GM19452 (cell line): ENCODE measurements at regions not wholly inside any gene's neighbourhood (a gene's known extent, or its start where the extent isn't known, plus 50 kb on each side); places are given as distances from the start of the nearest gene placed in this dataset.

Experiments
- ATAC-seq: cut with Tn5 transposase; IDR thresholded peaks from one replicate; pipeline ENCODE4 v1.9.1; 2021; ENCODE audit not compliant: unreplicated experiment

DNA sequence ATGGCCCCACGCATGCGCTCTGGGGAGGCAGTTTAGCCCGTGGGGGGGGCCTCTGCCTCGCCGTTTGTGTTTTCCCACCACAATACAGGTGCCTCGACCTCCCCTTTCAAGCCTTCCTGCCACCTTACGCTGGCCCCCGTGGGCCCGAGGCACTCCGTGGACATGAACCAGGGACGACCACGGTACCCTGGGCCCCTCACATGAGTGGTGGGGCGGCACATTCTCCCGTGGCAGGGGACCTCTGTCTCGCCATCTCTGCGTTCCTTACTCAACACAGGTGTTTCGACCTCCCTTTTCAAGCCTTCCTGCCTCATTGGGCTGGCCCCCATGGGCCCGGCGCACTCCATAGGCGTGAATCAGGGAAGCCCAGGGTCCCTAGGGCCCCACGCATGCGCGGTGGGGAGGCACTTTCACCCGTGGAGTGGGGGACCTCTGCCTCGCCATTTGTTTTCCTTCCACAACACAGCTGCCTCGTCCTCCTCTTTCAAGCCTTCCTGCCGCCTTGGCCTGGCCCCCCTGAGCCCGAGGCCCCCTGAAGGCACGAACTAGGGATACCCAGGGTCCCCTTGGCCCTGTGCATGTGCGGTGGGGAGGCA is 339.5 kb downstream of the ALG10 start:
- no peak for ATAC-seq

DNA sequence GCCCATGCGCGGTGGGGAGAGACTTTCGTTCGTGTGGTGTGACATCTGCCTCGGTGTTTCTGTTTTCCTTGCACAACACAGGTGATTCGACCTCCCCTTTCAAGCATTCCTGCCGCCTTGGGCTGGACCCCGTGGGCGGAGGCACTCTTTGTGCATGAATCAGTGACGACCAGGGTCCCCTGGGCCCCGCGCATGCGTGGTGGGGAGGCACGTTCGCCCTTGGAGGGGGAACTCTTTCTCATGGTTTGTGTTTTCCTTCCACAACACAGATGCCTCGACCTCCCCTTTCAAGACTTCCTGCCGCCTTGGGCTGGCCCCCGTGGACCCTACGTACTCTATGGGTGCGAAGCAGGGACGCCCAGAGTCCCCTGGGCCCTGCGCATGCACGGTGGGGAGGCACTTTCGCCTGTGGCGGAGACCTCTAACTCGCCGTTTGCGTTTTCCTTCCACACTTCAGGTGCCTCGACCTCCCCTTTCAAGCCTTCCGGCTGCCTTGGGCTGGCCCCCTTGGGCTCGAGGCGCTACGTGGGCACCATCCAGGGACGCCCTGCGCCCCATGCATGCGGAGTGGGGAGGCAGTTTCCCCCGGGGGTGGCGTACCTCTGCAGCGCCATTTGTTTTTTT is 340.9 kb downstream of the ALG10 start:
- no peak for ATAC-seq

DNA sequence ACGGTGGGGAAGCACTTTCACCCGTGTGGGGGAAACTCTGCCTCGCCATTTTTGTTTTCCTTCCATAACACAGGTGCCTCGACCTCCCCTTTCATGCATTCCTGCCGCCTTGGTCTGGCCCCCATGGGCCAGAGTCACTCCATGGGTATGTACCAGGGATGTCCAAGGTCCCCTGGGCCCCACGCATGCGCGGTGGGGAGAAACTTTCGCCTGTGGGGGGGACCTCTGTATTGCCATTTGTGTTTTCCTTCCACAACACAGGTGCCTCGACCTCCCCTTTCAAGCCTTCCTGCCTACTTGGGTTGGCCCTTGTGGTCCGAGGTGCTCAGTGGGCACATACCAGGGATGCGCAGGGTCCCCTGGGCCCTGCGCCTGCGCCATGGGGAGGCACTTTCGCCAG is 345.8 kb downstream of the ALG10 start:
- no peak for ATAC-seq

DNA sequence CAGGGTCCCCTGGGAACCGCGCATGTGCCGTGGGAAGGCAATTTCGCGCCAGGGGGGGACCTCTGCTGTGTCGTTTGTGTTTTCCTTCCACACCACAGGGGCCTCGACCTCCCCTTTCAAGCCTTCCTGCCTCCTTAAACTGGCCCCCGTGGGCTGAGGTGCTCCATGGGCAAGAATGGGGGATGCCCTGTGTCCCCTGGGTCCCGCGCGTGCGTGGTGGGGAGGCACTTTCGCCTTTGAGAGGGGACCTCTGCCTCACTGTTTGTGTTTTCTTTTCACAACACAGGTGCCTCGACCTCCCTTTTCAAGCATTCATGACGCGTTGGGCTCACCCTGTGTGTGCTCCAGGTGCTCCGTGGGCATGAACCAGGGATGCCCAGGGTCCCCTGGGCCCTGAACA is 348.8 kb downstream of the ALG10 start:
- no peak for ATAC-seq

DNA sequence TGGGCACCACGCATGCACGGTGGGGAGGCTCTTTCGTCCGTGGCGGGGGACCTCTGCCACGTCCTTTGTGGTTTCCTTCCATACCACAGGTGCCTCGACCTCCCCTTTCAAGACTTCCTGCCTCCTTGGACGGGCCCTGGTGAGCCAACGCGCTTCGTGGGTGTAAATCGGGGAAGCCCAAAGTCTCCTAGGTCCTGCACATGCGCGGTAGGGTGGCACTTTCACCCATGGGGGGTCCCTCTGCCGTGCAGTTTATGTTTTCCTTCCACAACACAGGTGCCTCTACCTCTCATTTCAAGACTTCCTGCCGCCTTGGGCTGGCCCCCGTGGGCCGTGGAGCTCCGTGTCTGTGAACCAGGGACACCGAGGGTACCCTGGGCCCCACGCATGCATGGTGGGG is 349.7 kb downstream of the ALG10 start:
- no peak for ATAC-seq

DNA sequence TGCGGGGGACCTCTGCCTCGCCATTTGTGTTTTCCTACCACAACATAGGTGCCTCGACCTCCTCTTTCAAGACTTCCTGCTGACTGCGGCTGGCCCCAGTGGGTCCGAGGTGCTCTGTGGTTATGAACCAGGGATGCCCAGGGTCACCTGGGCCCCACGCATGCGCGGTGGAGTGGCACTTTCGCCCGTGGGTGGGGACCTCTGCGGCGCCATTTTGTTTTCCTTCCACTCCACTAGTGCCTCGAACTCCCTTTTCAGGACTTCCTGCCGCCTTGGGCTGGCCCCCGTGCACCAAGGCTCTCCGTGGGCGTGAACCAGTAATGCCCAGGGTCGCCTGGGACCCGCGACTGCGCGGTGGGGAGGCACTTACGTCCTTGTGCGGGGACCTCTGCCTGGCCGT is 351.6 kb downstream of the ALG10 start:
- ATAC-seq = no peak

DNA sequence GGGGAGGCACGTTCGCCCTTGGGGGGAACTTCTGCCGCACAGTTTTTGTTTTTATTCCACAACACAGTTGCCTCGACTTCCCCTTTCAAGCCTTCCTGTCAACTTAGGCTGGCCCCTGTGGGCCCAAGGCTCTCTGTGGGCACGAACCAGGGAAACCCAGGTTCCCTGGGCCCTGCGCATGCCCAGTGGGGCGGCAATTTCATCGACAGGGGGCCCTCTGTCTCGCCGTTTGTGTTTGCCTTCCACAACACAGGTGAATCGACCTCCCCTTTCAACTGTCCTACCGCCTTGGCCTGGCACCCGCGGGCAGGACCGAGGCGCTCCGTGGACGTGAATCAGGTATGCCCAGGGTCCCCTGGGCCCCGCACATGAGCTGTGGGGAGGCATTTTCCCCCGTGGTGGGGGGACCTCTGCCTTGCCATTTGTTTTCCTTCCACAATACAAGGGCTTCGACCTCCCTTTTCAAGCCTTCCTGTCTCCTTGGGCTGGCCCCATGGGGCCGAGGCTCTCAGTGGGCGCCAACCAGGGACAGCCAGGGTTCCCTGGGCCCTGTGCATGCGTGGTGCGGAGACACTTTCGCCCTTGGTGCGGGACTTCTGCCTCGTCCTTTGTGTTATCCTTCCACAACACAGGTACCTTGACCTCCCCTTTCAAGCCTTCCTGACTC is 354.0 kb downstream of the ALG10 start:
- ATAC-seq = no peak

DNA sequence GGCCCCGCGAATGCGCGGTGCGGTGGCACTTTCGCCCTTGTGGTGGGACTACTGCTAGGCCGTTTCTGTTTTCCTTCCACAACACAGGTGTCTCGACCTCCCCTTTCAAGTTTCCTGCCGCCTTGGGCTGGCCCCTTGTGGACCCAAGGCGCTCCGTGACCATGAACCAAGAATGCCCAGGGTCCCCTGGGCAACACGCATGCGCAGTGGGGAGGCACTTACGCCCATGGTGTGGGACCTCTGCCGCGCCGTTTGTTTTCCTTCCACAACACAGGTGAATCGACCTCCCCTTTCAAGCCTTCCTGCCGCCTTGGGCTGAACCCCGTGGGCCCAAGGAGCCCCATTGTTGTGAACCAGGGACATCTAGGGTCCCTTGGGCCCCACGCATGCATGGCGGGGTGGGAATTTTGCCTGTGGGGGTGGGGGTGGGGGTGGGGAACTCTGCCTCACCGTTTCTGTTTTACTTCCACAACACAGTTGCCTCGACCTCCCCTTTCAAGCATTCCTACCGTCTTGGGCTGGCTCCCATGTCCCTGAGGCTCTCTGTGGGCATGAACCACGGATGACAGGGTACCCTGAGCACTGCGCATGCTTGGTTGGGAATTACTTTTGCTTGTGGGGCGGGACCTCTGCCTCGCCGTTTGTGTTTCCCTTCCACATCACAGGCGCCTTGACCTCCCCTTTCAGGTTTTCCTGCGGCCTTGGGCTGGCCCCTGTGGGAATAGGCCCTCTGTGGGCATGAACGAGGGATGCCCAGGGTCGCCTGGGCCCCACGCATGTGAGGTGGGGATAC is 355.1 kb downstream of the ALG10 start:
- no peak for ATAC-seq

DNA sequence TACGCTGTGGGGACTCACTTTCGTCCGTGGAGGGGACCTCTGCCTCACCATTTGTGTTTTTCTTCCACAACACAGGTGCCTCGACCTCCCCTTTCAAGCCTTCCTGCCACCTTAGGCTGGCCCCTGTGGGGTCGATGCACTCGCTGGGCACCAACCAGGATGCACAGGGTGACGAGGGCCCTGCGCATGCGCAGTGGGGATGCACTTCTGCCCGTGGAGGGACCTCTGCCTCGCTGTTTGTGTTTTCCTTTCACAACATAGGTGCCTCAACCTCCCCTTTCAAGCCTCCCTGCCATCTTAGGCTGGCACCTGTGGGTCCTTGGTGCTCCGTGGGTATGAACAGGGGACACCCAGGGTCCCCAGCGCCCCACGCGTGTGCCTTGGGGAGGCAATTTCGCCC is 356.8 kb downstream of the ALG10 start:
- ATAC-seq = no peak

DNA sequence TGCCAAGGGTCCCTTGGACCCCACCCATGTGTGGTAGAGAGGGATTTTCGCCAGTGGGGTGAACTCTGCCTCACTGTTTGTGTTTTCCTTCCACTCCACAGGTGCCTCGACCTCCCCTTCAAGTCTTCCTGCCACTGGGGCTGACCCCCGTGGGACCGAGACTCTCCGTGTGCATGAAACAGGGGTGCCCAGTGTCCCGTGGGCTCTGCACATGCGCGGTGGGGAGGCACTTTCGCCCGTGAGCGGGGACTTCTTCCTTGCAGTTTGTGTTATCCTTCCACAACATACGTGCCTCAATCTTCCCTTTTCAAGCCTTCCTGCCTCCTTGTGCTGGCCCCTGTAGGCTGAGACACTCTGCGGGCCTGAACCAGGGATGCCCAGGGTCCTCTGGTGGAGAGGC is 362.4 kb downstream of the ALG10 start:
- no peak for ATAC-seq

DNA sequence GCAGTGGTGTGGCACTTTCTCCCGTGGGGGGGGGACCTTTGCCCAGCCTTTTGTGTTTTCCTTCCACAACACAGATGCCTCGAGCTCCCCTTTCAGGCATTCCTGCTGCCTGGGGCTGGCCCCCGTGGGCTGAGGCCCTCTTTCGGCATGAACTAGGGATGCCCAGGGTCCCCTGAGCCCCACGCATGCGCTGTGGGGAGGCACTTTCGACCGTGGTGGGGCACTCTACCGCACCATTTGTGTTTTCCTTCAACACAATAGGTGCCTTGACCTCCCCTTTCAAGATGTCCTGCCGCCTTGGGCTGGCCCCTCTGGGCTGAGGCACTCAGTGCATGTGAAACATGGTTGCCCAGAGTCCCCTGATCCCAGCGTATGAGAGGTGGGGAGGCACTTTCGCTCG is 363.7 kb downstream of the ALG10 start:
- no peak for ATAC-seq

DNA sequence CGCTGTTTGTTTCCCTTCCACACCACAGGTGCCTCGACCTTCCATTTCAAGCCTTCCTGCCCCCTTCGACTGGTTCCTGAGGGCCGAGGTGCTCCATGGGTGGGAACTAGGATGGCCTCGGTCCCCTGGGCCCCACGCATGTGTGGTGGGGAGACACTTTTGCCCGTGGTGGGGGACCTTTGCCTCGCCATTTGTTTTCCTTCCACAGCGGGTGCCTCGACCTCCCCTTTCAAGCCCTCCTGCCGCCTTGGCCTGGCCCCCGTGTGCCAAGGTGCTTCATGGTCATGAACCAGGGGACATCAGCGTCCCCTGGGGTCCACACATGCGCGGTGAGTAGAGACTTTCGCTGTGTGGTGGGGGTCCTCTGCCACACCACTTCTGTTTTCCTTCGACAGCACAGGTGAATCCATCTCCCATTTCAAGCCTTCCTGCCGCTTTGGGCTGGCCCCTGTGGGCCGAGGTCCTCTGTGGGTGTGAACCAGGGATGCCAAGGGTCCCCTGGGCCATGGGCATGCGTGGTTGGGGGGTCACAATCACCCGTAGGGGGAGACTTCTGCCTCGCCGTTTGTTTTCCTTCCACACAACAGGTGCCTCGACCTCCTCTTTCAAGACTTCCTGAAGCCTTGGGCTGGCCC is 364.4 kb downstream of the ALG10 start:
- no peak for ATAC-seq

DNA sequence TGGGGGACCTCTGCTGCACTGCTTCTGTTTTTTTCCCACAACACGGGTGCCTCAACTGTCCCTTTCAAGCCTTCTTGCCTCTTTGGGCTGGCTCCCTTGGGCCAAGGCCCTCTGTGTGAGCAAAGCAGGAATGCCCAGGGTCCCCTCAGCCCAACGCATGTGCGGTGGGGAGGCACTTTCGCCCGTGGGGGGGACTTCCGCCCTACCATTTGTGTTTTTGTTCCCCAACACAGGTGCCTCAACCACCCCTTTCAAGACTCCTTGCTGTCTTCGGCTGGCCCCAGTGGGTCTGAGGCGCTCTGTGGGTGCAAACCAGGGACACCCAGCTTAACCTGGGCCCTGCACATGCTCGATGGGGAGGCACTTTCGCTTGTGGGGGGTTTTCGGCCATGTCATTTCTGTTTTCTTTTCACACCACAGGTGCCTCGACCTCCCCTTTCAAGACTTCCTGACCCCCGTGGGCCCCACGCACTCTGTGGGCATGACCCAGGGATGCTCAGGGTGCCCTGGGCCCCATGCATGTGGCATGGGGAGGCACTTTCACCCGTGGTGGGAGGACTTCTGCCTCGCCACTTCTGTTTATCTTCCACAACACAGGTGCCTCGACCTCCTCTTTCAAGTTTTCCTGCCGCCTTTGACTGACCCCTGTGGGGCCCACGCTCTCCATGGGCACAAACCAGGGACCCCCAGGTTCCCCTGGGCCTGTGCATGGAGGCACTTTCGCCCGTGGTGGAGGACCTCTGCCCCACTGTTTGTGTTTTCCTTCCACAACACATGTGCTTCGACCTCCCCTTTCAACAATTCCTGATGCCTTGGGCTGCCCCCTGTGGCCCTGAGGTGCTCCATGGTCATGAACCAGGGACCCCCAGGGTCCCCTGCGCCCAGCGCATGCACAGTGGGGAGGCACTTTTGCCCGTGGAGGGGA is 365.7 kb downstream of the ALG10 start:
- ATAC-seq = no peak

DNA sequence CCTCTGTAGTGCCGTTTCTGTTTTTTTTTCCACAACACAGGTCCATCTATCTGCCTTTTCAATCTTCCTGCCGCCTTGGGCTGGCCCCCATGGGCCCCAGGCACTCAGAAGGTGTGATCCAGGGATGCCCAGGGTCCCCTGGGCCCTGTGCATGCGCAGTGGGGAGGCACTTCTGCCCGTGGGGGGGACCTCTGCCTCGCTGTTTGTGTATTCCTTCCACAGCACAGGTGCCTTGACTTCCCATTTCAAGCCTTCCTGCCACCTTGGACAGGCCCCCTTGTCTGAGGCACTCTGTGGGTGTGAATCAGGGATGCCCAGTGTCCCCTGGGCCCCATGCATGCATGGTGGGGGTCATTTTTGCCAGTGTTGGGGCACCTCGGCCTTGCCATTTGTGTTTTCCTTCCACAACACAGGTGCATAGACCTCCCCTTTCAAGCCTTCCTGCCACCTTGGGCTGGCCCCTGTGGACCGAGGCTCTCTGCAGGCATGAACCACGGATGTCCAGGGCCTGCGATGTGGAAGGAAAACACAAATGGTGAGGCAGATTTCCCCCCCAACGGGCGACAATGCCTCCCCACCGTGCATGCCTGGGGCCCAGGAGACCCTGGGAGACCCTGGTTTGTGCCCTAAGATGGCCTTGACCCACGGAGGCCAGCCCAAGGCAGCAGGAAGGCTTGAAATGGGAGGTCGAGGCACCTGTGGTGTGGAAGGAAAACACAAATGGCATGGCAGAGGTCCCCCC is 366.5 kb downstream of the ALG10 start:
- no peak for ATAC-seq

DNA sequence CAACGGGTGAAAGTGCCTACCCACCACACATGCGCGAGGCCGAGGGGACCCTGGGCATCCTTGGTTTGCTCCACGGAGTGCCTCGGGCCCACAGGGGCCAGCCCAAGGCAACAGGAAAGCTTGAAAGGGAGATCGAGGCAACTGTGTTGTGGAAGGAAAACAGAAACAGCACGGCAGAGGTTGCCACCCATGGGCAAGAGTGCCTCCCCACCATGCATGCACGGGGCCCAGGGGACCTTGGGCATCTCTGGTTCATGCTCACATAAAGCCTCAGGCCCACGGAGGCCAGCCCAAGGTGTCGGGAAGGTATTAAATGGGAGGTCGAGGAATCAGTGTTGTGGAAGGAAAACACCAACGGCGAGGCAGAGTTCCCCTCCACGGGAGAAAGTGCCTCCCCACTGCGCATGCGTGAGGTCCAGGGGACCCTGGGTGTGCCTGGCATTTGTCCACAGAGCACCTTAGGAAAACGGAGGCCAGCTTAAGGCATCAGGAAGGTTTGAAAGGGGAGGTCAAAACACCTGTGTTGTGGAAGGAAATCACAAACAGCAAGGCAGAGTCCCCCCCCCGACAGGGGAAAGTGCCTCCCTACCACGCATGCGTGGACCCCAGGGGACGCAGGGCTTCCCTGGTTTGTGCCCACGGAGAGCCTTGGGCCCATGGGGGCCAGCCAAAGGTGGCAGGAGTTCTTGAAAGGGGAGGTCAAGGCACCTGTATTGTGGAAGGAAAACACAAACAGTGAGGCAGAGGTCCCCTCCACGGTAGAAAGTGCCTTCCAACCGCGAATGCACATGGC is 367.3 kb downstream of the ALG10 start:
- ATAC-seq = no peak

DNA sequence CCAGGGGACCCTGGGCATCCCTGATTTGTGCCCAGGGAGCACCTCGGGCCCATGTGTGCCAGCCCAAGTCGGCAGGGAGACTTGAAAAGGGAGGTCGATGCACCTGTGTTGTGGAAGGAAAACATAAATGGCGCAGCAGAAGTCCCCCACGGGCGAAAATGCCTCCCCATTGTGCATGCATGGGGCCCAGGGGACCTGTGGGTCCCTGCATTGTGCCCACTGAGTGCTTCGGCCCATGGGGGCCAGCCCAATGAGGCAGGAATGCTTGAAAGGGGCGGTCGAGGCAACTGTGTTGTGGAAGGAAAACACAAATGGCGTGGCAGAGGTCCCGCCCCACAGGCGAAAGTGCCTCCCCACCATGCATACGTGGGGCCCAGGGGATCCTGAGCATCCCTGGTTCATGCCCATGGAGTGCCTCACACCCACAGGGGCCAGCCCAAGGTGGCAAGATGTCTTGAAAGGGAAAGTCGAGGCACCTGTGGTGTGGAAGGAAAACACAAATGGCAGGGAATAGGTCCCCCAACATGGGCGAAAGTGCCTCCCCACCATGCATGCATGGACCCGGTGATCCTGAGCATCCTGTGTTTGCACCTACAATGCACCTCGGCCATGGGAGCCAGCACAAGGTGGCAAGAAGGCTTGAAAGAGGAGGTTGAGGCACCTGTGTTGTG is 368.0 kb downstream of the ALG10 start:
- ATAC-seq = no peak

DNA sequence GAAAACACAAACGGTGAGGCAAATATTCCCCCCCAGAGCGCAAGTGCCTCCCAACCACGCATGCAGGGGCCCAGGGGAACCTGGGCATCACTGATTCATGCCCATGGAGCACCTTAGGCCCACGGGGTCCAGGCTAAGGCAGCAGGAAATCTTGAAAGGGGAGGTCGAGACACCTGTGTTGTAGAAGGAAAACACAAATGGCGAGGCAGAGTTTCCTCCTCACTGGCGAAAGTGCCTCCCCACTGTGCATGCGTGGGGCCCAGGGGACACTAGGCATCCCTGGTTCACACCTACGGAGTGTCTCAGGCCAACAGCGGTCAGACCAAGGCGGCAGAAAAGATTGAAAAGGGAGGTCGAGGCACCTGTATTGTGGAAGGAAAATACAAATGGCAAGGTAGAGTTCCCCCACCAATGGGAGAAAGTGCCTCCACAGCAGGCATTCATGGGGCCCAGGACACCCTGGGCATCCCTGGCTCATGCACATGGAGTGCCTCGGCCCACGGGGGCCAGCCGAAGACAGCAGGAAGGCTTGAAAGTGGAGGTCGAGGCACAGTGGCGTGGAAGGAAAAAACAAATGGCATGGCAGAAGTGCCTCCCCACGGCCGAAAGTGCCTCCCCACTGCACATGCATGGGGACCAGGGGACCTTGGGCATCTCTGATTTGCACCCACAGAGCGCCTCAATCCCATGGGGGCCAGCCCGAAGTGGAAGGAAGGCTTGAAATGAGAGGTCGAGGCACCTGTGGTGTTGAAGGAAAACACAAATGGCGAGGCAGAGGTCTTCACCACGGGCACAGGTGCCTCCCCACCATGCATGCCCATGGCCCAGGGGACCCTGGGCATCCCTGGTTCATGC is 368.8 kb downstream of the ALG10 start:
- no peak for ATAC-seq
